IPS DF 4.7 (cell line): ENCODE measurements at regions not wholly inside any gene's neighbourhood (a gene's known extent, or its start where the extent isn't known, plus 50 kb on each side); places are given as distances from the start of the nearest gene placed in this dataset.
"Not testable (repeated sequence)": the region's sequence is repeated elsewhere in the genome, so short reads cannot be mapped to it uniquely, and the experiment has no call there.

Source experiments
- DNase-seq: peaks from one replicate; pipeline ENCODE4 v3.0.0-alpha.2; 2013; ENCODE audit warnings: low spot score; ENCODE audit errors: extremely low read depth

DNA sequence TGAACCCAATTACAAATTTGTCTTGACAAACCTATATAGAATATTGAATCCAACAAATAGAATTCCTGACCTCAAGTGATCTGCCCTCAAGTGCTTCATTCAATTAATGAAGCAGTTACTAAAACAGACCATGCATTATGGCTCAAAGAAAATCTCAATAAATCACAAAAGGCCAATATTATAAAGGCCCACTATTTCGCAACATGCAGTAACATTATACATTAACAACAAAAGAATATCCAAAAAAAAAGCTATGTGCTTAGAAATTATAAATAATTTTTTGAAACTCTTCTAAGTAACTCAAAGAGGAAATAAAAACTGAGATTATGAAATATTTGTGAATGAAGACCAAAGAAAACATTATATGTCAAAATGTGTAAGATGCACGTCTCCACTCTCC, 177.7 kb downstream of the ZNF674 start:
- no peak for DNase-seq

DNA sequence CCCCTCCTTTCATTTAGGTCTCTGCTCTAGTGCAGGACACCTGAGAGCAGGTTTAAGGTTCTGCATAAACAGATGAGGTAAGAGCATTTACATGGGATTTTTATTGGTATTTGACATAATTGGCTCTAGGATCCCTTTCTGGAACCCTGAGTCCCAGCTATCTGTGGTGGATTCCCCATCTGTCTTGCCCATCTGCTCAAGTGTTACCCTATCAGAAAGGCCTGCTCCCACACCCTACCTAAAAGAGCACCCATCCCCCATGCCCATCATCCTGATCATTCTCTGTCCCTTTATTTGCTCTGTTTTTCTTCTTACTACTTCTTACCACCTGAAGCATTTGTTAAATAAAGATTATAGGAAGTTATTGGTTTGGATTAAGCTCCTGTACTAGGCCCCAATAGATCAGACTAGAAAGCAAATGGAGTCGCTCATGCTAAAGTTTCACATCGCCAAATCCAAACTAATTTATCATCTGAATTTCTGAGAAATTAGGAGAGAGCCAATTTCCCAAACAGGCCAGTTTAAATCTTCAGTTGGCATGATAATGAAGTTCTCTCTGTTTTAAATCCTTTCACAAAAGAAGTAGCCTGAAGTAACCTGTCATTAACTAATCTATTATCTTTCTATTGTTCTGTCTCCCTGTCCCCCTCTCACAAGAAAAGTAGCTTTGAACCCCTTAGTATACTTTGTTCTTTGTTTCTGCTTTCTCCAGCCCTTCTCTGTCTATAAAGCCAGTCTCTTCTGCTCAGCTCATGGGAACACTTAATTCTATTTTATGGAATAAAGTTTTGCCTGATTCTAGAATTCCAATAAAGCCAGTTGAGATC, 178.6 kb downstream of the ZNF674 start:
- no peak for DNase-seq

DNA sequence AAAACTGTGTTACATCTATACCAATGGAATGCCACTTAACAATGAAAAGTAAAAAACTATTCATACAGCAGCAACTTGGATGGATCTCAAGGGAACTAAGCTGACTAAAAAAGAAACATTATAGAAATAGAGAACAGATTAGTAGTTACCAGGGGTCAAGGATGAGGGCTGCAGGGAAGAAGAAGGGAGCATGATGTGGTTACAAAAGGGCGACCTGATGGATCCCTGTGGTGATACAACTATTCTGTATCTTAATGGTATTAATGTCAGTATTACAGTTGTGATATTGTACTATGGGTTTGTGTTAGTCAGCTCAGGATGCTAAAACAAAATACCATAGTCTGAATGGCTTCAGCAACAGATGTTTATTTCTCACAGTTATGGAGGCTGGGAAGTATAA, 190.7 kb downstream of the ZNF674 start:
- no peak for DNase-seq

DNA sequence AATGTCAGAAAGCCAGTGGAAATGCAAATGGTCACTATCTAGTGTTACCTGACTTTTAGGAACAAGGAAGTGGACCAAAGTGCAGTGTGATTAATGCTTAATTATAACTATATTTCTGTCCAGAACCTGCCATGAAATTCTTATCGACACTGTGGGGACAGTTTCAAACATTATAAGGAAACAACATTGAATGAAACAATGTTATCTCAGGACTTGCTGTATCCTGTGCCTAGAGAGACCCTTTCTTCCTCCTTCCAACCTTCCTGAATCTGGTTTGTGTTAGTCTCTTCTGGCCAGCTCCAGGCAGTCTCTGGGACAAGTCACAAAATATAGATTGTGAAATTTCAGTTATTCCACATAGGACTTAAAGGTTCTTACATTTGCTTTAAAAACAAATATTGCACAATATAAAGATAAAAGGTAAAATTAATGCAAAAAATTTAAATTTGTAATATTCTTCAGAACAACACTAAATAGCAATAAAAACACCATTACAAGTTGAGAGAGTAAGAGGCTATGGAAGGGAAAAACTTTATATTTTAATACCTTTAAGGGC, 203.4 kb downstream of the ZNF674 start:
- DNase-seq = no peak

DNA sequence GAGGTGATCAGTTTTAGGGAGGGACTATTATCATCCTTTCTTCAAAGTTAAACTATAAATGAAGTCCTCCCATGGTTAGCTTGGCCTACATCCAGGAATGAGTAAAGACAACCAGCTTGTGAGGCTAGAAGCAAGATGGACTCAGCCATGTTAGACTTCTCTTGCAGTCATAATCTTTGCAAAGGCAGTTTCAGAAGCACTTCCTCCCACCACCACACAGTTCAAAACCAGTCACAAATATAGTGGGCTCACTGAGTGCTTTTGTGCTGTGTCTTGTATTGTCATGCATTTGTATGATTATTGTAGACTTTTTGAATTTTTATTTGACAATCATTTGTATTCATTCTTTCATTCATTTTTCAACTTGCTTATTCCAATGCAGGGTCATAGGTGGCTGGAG, 204.5 kb downstream of the ZNF674 start:
- DNase-seq = no peak

DNA sequence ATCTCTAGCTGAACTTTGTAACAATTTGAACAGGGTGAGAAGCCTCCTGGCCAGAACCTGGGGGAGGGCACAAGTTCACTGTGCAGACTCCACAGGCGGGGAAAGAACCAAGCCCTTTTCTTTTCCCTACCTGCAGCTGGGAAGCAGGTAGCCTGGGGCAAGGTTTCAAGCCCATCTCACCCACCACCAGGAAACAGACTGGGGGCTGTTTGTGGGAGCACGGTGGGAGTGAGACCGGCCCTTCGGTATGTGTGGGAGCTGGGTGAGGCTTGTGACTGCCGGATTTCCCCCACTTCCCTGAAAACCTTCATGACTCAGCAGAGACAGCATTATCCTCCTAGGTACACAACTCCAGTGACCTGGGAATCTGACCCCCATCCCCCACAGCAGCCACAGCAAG, 211.7 kb downstream of the ZNF674 start:
- no peak for DNase-seq

DNA sequence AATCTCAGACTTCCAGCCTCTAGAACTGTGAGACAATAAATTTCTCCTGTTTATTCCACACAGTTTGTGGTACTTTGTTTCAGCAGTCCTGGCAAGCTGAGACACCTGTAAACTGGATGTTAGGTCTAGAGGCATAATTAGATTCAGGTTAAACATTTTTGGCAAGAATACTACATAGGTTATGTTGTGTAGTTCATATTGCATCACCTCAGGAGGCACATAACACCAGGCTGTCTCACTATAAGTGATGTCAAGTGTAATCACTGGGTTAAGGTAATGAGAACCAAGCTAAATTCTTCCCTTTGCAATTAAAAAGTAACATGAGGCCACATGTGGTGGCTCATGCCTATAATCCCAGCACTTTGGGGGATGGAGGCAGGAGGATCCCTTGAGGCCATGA, 214.2 kb downstream of the ZNF674 start:
- DNase-seq = no peak

DNA sequence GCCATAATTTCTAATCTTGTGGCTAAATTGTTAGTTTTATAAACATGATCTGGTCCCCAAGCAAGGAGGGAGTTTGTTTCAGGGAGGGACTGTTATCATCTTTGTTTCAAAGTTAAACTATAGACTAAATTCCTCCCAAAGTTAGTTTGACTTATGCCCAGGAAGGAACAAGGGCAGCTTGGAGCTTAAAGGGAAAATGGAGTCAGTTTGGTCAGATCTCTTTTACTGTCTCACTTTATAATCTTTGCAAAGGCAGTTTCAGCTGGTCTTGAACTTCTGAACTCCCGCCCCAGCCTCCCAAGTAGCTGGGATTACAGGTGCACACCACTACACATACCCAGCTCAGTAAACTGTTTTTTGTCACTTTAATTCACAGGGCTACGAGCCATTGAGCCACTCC, 214.7 kb downstream of the ZNF674 start:
- DNase-seq = no peak

DNA sequence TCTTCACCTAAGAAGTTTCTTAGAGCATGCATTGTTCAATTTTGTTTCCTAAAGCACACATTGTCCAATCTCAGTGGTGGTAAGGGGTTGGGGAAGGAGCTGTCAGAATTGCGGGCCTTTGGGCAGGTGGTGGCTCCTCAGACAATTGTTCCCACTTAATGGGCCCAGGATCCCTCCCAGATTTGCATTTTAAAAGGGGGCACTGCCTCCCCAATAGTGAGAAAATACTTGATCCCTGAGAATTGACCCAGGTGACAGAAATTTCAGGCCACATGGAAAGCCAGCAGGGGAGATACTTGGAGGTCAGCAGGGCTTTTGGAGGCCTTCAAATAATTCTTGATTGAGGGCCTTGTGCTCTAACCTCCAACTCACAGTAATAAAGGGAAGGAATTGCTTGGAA, 217.1 kb downstream of the ZNF674 start:
- DNase-seq = no peak

DNA sequence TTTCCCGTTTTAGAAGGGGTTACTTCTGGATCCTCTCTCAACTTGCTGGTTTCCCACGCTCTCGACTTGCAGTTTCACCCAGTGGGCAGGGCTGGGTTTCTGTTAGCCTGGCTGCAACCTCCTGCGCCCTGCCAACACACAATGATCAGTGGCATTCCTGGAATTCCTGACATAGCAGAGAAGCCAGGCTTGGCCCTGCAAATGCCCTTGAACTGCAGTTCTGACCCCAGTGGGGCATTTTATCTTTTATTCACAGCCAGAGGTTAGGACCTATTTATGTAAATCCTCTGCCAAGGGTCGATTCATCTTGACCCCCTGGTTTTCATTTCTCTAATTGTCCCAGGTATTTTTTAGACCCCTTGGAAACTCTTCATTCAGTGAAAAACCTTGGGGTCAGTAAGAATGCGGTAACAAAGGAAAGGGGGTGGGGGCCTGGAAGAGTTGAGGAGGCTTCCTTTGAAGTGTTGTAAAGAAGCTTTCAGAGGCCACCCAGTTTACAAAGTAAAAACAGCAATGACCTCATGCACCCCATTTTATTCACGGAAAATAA, 217.6 kb downstream of the ZNF674 start:
- peak; percentile 66 for DNase-seq

DNA sequence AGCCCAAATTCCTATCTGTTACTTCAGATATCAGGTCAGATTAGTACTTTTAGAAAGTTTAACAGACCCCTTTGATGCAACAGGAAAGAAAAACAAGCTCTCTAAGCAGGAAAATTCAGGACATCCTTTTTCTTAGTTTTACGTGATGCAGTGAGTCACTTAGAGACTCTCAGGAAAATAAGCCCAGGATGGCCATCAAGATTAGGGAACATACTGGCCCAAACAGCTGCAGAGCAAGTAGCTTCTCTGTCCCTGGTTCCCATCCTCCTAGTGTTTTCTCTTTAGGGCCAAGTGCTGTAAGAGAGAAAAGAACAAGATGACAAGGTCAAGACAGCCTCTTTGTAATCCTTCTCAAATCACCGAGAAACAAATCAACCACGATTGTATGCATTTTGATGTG, 219.1 kb downstream of the ZNF674 start:
- DNase-seq = no peak

DNA sequence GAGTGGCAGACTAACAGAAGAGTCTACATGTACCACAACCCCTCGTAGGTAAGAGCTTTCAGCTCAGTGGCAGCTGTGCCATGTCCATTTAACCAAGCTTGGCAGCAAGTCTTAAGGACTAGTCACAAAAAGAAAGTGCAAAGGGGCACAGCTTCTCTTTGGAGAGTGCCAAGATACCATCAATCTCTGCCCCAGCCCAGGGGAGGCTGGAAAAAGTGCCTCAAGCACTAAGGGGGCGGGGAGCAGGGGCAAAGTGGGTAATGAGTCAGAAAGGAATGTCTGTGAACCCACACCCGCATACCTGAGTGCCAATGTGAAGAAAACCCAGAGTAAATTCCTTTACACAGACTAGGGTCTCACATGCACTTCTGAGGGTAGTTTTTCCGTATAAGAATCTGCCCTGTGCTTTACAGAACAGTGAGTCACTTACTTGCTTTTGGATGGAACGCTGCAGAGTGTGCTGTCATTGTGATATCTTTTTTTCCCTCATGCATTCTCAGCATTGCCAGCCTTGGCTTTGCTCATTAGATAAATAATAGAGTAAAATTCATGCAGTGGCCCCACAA, 219.8 kb downstream of the ZNF674 start:
- no peak for DNase-seq

DNA sequence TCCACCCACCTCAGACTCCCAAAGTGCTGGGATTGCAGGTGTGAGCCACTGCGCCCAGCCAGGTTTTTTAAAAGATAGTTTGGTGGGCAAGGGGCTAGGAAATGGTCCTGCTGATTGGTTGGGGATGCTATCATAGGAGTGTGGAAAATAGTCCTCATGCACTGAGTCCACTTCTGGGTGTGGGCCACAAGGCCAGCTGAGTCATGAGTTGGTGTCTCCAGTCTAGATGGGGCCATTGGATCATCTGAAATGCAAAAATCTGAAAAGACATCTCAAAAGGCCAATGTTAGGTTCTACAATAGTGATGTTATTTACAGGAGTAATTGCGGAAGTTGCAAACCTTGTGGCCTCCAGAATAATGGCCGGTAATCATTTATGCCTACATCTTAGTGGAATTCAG, 221.1 kb downstream of the ZNF674 start:
- no peak for DNase-seq

DNA sequence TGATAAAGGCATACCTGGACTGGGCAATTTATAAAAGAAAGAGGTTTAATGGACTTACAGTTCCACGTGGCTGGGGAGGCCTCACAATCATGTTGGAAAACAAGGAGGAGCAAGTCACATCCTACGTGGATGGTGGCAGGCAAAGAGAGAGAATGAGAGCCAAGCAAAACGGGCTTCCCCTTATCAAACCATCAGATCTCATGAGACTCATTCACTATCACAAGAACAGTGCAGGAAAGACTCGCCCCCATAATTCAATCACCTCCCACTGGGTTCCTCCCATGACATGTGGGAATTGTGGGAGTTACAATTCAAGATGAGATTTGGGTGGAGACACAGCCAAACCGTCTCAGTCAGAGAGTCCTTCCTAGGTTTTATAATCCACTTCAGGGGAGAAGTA, 222.3 kb downstream of the ZNF674 start:
- DNase-seq = not testable (repeated sequence)

DNA sequence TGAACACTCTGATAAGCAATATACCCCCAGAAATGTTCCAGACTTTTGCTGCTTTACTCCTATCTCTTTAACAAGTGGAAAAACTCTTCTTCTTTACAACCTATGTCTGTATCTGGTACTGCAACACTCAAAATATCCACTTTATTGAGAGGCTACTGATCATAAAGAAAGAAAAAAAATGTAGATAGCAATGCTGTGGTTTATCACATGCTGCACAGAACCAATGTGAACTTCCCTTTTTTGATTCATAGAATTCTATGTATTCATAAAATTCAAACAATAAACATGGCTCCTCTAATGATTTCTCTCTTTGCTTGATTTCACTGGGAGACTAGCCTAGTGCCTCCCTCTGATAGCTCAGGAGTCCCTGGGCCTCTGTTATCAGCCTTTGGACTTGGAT, 223.5 kb downstream of the ZNF674 start:
- DNase-seq = no peak

DNA sequence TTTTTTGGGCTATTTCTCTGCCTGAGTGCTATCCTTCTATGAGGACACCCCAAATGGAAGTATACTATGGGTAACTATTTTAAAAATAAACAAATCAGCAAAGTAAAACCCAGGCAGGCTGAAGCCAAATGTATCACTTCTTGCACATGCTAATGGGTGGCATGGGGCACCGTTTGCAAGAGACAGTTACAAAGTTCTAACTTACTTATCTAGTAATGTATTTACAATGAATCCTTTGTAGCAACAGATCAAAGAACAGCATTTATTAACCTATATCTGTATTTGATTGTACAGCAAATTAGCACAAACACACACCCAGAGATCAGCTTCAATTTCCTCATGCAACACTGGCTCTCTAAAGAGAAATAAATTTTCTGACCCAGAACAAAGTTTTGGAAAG, 225.5 kb downstream of the ZNF674 start:
- DNase-seq = no peak

DNA sequence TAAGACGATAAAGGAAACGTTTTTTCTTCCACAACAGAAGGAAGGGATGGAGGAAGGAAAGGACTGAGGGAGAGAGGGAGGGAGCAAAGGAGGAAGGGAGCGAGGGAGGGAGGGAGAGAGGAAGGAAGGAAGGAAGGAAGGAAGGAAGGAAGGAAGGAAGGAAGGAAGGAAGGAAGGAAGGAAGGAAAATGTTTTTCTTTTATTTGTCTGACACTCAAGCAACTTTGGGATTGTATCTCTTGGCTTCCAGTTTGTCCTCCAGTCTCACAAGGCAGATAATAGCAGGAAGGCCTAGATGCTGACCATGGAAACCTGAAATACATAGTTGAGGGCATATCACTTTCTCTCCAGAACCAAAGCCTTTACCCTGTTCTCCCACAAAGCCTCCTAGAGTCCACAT, 226.7 kb downstream of the ZNF674 start:
- DNase-seq = no peak

DNA sequence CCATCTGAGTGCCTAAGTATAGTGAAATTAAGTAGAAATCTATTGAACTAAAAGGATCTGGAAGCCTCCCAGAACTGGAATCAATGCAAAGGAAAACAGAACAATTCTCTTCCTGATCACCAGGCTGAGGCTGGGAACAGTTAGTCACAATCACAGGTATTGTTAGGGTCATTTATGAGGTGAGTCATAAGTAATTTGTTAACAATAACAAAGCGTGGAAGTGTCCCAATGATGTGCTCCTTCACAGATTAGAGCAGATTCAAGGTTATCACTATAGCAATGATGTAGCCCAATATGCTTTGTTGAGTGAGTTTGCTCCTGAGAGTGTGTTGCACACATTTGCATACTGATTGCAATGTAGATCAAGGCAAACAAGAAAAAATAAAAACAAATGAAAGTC, 228.1 kb downstream of the ZNF674 start:
- no peak for DNase-seq

DNA sequence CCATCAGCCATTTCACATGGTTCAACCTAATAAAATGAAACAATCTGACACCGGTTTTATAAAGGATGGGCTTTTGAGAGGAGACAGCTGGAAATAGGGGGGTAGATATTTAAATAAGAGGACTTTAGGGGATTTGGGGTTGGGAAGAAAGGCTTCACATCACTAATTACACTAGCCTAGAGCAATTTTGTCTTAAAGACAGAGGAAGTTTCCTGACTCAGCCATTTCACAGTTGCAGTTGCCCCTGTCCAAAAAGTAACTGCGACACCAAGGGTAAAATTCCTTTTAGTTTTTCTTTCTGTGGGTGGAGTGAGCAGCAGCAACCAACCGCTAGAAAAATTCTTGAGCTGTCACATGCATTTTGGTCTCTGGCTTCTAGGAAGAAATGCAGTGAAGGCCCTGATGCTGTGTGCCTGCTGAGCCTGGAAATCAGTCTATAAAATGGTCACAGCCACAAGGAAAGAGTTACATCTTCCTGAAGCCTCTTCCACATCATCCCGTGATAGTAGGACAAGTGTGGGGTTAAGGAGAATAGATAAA, 233.6 kb downstream of the ZNF674 start:
- no peak for DNase-seq

DNA sequence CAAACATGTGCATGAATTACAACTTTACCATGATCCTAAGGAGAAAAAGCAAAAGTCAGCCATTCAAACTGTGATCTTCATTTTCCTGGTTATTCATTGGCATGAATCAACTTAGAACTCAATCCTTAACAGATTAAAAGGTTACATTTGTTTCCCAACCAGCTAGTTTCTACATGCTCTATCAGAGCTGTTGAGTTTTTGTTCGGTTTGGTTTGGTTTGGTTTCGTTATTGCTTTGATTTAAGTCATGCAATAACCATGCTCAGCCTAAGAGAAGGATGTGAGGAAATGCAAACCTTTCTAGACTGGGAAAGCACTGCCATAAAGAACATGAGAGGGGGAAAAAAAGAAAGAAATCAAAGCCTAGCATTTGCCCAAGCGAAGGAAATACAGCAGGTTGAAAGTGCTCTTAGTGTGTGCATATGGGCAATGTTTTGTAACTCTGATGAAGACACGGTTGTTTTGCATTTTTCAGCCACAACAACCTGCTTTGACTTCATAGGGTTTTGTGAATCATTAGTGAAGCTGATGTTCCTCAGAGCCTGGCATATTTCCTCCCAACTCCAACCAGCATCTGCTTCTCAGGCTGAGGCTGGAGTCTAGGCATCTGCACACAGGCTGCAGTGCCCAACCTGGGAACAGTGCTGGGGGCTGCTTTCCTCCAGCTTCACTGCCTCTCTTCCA, 234.3 kb downstream of the ZNF674 start:
- no peak for DNase-seq

DNA sequence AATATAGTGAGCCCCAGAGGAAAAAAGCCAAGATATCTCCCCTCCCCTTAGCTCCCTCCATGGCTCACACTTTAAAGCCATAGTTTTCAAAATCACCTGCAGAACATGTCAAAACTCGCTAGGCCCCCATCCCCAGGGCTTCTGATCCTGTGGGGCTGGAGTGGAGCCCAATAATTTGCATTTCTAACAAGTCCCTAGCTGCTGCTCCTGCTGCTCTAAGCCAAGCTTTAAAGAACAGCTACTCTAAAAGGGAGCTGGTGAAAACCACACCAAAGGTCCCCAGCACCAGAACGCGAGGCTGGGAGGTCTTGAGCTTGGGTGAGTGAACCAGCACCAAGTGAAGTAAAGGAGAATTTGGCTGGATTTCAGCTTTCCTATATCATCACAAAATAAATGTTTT, 237.1 kb downstream of the ZNF674 start:
- DNase-seq = no peak

DNA sequence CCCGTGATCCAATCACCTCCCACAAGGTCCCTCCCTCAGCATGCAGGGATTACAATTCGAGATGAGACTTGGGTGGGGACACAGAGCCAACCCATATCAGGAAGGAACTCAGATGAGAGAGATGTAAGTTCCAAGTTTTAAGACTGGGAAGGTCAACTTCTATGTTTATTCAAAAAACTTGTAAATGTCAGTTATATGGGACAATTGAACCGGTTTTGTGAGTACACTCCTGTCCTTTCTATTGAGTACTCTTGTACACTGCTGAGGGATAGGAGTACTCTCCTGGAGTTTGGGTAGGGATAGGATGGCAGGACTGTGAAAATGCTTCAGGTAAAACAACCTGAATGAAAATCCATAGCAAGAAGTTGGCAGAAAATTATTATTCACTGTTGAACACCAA, 239.1 kb downstream of the ZNF674 start:
- no peak for DNase-seq
